ENCODE measurements at regions not wholly inside any gene's neighbourhood (a gene's known extent, or its start where the extent isn't known, plus 50 kb on each side); places are given as distances from the start of the nearest gene placed in this dataset.
"Not testable (repeated sequence)": the region's sequence is repeated elsewhere in the genome, so short reads cannot be mapped to it uniquely, and the experiment has no call there.

DNA sequence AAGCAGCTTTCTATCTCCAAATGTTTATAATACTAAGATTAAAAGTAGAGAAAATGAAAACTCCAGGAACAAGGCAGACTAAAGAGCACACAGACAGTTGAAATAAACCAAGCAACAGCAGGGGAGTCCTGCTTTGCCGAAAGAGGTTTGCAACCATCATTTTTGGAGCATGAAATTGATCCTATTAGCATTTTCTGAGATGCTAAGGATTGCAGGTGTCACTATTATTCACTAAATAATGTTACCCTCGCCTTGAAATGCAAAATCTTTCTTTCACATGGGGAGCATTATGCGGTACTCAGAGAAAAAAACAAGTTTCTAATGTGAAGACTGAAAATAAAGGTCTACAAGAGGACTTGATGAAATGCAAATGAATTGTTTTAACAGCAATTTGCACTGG lies 81.7 kb upstream of the DNAJC10 start:
- DNase-seq (ENCODE audit: low read depth, low spot score) = no peak

GRCh38 chr2:182636699-182637098 lies 79.4 kb upstream of the DNAJC10 start:
- no peak for DNase-seq (ENCODE audit: low read depth, low spot score)

DNA sequence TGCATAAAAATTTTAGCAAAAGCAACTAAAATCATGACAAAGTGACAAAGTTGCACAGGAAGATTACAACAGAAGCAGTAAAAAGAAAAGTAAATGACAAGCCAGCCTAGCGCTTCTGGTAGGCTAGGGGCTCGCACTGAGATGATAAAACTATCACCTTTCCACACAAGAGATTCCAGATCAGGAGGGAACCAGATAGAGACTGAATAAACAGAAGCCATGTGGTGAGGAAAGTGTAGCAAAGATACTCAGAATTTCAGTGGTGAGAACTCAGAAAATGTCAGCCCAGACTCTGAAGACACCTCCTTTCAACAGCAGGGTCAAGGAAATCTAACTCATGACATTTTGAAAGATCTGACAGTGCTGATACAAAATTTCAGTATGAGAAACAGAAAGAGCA lies 77.4 kb upstream of the DNAJC10 start:
- no peak for DNase-seq (ENCODE audit: low read depth, low spot score)

DNA sequence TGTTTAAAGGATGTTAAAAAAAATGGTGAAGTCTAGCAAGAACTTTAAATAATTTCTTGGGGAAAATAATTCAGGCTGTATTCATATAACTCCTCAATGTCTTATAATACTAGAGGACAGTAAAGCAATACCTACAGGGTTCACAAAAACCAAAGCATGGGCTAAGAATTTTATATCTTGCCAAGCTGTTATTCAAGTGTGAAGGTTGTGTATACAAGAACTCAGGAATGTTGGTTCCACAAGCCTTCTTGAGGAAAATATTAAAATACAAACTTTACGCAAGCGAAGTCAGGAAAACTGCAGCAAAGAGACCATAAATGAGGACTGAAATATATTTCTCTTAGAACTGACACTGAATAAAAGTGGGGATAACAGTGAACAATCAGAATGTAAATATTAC lies 76.1 kb upstream of the DNAJC10 start:
- DNase-seq (ENCODE audit: low read depth, low spot score) = no peak

GRCh38 chr2:182642328-182642727 lies 73.7 kb upstream of the DNAJC10 start:
- no peak for DNase-seq (ENCODE audit: low read depth, low spot score)

DNA sequence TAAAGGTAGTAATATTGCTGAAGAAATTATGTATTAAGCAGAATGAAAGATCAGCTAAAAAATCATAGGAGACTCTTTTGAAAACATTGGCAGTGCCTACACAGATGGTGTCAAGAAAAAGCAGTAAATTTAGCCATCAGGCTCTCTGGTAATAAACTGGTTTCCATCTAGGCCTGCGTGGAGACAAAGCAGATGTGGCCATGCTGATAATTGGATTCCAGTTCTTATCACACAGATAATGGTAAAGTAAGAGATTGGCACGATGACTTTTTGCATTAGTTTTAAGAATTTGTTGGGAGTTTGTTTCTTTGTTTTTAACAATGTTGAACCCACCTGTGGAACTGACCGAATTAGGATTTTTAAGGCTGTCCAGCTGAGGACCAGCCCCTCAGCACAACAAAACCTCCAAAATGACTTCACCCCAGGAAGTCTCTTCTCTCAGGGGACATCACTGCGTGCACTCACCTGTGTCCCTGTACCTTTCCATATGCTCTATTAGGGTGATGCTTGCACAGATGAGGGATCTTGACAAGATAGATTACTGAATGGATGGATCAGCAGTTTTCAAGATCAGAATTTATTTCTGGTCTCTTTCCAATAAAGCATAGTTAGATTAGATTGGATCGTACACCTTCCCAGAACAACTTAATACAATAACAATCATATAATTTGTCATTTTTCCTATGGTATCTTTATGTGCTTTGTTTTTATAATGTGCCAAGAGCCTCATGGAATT lies 69.1 kb upstream of the DNAJC10 start:
- DNase-seq (ENCODE audit: low read depth, low spot score) = no peak

DNA sequence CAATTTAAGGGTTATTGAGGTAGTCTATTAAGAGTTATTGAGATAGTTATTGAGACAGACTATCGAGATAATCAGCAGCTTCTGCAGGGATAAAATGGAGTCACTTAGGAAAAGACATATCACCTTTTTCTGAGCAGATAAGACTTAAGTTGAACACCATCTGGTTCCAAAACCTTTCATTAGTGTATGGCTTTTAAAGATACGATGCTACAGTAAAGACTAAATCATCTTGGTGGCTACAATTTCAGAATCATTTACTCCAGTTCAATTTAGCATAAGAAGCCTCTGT lies 68.6 kb upstream of the DNAJC10 start:
- no peak for DNase-seq (ENCODE audit: low read depth, low spot score)

GRCh38 chr2:182649316-182649715 lies 66.7 kb upstream of the DNAJC10 start:
- no peak for DNase-seq (ENCODE audit: low read depth, low spot score)

DNA sequence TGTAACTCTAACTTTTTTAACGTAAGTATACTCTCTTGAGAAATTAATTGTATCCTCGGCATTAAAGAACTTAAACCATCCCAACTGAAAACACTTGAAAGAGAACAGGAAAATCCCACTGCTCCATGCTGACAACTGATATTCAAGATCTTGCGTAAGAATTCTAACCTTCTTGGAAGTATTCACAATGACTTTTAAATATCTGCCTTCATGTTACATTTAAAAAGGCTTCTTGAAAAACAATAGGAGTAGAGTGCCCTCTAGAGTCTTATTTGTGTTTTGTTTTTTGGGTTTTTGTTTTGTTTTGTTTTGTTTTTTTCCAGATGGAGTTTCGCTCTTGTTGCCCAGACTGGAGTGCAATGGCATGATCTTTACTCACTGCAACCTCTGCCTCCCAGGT lies 65.4 kb upstream of the DNAJC10 start:
- DNase-seq (ENCODE audit: low read depth, low spot score) = no peak

DNA sequence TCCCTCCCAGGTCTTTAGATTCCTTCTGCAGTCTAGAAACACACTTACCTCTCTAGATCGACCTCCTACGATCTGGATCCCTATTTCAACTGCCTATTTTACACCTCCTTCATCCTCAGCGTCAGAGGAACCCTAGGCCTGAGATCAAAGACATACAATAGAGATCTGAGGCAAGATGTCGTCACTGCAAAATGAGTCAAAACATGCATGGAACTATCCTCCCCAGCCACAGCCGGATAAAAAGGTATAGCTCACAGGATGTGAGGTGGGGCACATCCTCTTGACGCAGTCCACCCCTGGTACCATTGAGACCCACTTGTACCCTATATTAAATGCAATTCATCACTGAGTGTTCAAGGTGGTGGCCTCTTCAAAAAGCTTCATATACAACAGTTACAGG lies 63.7 kb upstream of the DNAJC10 start:
- no peak for DNase-seq (ENCODE audit: low read depth, low spot score)

GRCh38 chr2:182655750-182656149 lies 60.3 kb upstream of the DNAJC10 start:
- DNase-seq (ENCODE audit: low read depth, low spot score) = no peak

DNA sequence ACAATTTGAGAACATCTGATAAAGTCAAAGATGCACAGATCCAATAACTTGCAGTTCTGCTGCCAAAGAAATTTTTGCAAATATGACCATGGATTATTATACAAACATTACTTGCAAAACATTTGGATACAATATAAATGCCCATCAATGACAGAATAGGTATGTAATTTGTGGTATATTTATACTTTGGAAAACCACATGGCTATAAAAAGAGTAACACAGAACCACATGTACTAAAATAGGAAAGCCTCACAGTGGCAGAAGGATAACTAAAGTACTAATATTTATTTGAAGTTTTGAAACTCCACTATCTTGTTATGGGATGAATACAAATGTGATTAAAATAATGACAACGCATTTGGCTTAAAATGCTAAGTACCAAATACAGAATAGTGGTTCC lies 51.8 kb upstream of the DNAJC10 start:
- no peak for DNase-seq (ENCODE audit: low read depth, low spot score)

DNA sequence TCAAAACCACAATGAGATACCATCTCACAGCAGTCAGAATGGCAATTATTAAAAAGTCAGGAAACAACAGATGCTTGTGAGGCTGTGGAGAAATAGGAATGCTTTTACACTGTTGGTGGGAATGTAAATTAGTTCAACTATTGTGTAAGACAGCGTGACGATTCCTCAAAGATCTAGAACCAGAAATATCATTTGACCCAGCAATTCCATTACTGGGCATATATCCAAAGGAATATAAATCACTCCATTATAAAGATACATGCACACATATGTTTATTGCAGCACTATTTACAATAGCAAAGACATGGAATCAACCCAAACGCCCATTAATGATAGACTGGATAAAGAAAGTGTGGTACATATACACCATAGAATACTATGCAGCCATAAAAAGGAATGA lies 50.6 kb upstream of the DNAJC10 start:
- DNase-seq (ENCODE audit: low read depth, low spot score) = not testable (repeated sequence)

Measured in pulmonary artery endothelial cell (primary cell).